RWPE2 (cell line): ENCODE measurements at regions not wholly inside any gene's neighbourhood (a gene's known extent, or its start where the extent isn't known, plus 50 kb on each side); places are given as distances from the start of the nearest gene placed in this dataset.

Experiments
- ATAC-seq: fragments of 200-7000 bp; cut with Tn5 transposase; 3 replicates; pipeline ENCODE4 v1.9.1; 2021; ENCODE audit warnings: low read depth
- DNase-seq: peaks from one replicate; pipeline ENCODE4 v3.0.0-alpha.2; 2020; ENCODE audit warnings: low spot score
- H3K27ac ChIP-seq: fragments of 450-650 bp; 2 replicates; pipeline ENCODE4 v1.5.1; 2017; ENCODE audit warnings: mild to moderate bottlenecking; ENCODE audit not compliant: poor library complexity, severe bottlenecking
- H3K27me3 ChIP-seq: fragments of 250-450 bp; sonication (Bioruptor Pico); 2 replicates; pipeline ENCODE4 v1.5.1; 2021; ENCODE audit warnings: mild to moderate bottlenecking, moderate library complexity; ENCODE audit not compliant: insufficient read depth, poor library complexity, severe bottlenecking
- H3K36me3 ChIP-seq: fragments of 250-450 bp; sonication (Bioruptor Pico); 2 replicates; pipeline ENCODE4 v1.5.1; 2020; ENCODE audit warnings: low read depth, mild to moderate bottlenecking, moderate library complexity
- H3K4me1 ChIP-seq: fragments of 250-450 bp; sonication (Bioruptor Pico); 2 replicates; pipeline ENCODE4 v1.5.1; 2021; ENCODE audit warnings: mild to moderate bottlenecking, moderate library complexity; ENCODE audit not compliant: insufficient read depth, poor library complexity, severe bottlenecking
- H3K4me3 ChIP-seq: fragments of 250-450 bp; sonication (Bioruptor Pico); 2 replicates; pipeline ENCODE4 v1.5.1; 2021; ENCODE audit warnings: mild to moderate bottlenecking, moderate library complexity; ENCODE audit not compliant: severe bottlenecking
- H3K9me3 ChIP-seq: fragments of 250-450 bp; sonication (Bioruptor Pico); 2 replicates; pipeline ENCODE4 v1.5.1; 2021; ENCODE audit warnings: mild to moderate bottlenecking, moderate library complexity; ENCODE audit not compliant: severe bottlenecking
- CTCF ChIP-seq: fragments of 450-650 bp; IDR thresholded peaks from one replicate; pipeline ENCODE4 v1.5.1; 2017; ENCODE audit warnings: mild to moderate bottlenecking, moderate library complexity; ENCODE audit not compliant: poor library complexity, severe bottlenecking

- no peaks in the 10 kb centered on the region for H3K9me3 ChIP-seq
- no peaks in the 10 kb centered on the region for H3K36me3 ChIP-seq
- ATAC-seq = peak; percentile 55
- no peak overlapping the region for H3K4me3 ChIP-seq
- no peak for TF ChIP-seq CTCF
- H3K27ac ChIP-seq = no peak overlapping the region
- no peak for DNase-seq
- H3K4me1 ChIP-seq = no peaks in the 10 kb centered on the region
- no peaks in the 10 kb centered on the region for H3K27me3 ChIP-seq
Observed at GRCh38 chr4:62460329-62460728, 1260.2 kb downstream of the ADGRL3 start.

GRCh38 chr4:62457356-62457755 lies 1257.2 kb downstream of the ADGRL3 start:
- TF ChIP-seq CTCF = no peak
- Histone ChIP-seq H3K4me3 (no peak overlapping the region), H3K27me3 (no peaks in the 10 kb centered on the region), H3K36me3 (no peaks in the 10 kb centered on the region), H3K9me3 (no peaks in the 10 kb centered on the region), H3K27ac (no peak overlapping the region), H3K4me1 (no peaks in the 10 kb centered on the region)
- peak; percentile 45; the same call in 1 of the 3 replicates for ATAC-seq
- DNase-seq = no peak

GRCh38 chr4:62455871-62456270 lies 1255.7 kb downstream of the ADGRL3 start:
- H3K27me3 ChIP-seq = no peaks in the 10 kb centered on the region
- H3K36me3 ChIP-seq = no peaks in the 10 kb centered on the region
- H3K9me3 ChIP-seq = no peaks in the 10 kb centered on the region
- no peak overlapping the region for H3K27ac ChIP-seq
- no peaks in the 10 kb centered on the region for H3K4me1 ChIP-seq
- DNase-seq (no peak), ATAC-seq (no peak)
- H3K4me3 ChIP-seq = no peak overlapping the region
- no peak for TF ChIP-seq CTCF

- no peaks in the 10 kb centered on the region for H3K27me3 ChIP-seq
- H3K27ac ChIP-seq = no peak overlapping the region
- no peaks in the 10 kb centered on the region for H3K36me3 ChIP-seq
- TF ChIP-seq CTCF = no peak
- ATAC-seq = no peak
- H3K4me3 ChIP-seq = no peak overlapping the region
- H3K9me3 ChIP-seq = no peaks in the 10 kb centered on the region
- DNase-seq = no peak
- H3K4me1 ChIP-seq = no peaks in the 10 kb centered on the region
Observed at GRCh38 chr4:62454535-62454934, 1254.4 kb downstream of the ADGRL3 start.

- Histone ChIP-seq H3K27ac (no peak overlapping the region), H3K4me3 (no peak overlapping the region), H3K36me3 (no peaks in the 10 kb centered on the region), H3K27me3 (no peaks in the 10 kb centered on the region), H3K9me3 (no peaks in the 10 kb centered on the region), H3K4me1 (no peaks in the 10 kb centered on the region)
- no peak for ATAC-seq
- DNase-seq = no peak
- no peak for TF ChIP-seq CTCF
Observed at GRCh38 chr4:62450740-62451139, 1250.6 kb downstream of the ADGRL3 start.
